H9 (cell line): ENCODE measurements at regions not wholly inside any gene's neighbourhood (a gene's known extent, or its start where the extent isn't known, plus 50 kb on each side); places are given as distances from the start of the nearest gene placed in this dataset.
"Not testable (repeated sequence)": the region's sequence is repeated elsewhere in the genome, so short reads cannot be mapped to it uniquely, and the experiment has no call there.

Experiments used
- DNase-seq: peaks from one replicate; pipeline ENCODE4 v3.0.0-alpha.2; 2017
- H2AFZ ChIP-seq: one replicate; pipeline ENCODE4 v1.6.1; 2013; ENCODE audit warnings: mild to moderate bottlenecking, low read length, control low read depth, moderate library complexity
- H2AK5ac ChIP-seq: 2 replicates; pipeline ENCODE4 v1.6.1; 2013; ENCODE audit warnings: low read length, control low read depth, mixed read lengths; ENCODE audit not compliant: insufficient read length
- H2BK120ac ChIP-seq: one replicate; pipeline ENCODE4 v1.6.1; 2013; ENCODE audit warnings: low read depth, mild to moderate bottlenecking, low read length, control low read depth, inconsistent platforms; ENCODE audit not compliant: poor library complexity, severe bottlenecking
- H2BK12ac ChIP-seq: 2 replicates; pipeline ENCODE4 v1.6.1; 2013; ENCODE audit warnings: low read length, control low read depth, mixed read lengths, low read depth; ENCODE audit not compliant: insufficient read length
- H2BK15ac ChIP-seq: 2 replicates; pipeline ENCODE4 v1.6.1; 2013; ENCODE audit warnings: low read depth, low read length, control low read depth
- H2BK20ac ChIP-seq: one replicate; pipeline ENCODE4 v1.6.1; 2013; ENCODE audit warnings: low read depth, mild to moderate bottlenecking, low read length, control low read depth, inconsistent platforms; ENCODE audit not compliant: poor library complexity, severe bottlenecking
- H2BK5ac ChIP-seq: 2 replicates; pipeline ENCODE4 v1.6.1; 2013; ENCODE audit warnings: low read length, control low read depth, mixed read lengths; ENCODE audit not compliant: insufficient read length
- H3K14ac ChIP-seq: 2 replicates; pipeline ENCODE4 v1.6.1; 2013; ENCODE audit warnings: low read length, control low read depth; ENCODE audit not compliant: insufficient read depth
- H3K18ac ChIP-seq: 2 replicates; pipeline ENCODE4 v1.6.1; 2013; ENCODE audit warnings: low read depth, mild to moderate bottlenecking, mixed read lengths, low read length, control low read depth; ENCODE audit not compliant: insufficient read length
- H3K23ac ChIP-seq: 2 replicates; pipeline ENCODE4 v1.6.1; 2013; ENCODE audit warnings: low read length, control low read depth, mixed read lengths, low read depth; ENCODE audit not compliant: insufficient read length
- H3K23me2 ChIP-seq: 2 replicates; pipeline ENCODE4 v1.6.1; 2013; ENCODE audit warnings: low read depth, mild to moderate bottlenecking, mixed read lengths, low read length, control low read depth; ENCODE audit not compliant: insufficient read length, poor library complexity, severe bottlenecking
- H3K27ac ChIP-seq: 2 replicates; pipeline ENCODE4 v1.5.1; 2013; ENCODE audit warnings: low read length, control low read depth, mixed read lengths, low read depth; ENCODE audit not compliant: insufficient read length
- H3K27me3 ChIP-seq: 2 replicates; pipeline ENCODE4 v1.6.1; 2013; ENCODE audit warnings: low read length, control low read depth, inconsistent platforms; ENCODE audit not compliant: insufficient read depth
- H3K4ac ChIP-seq: 2 replicates; pipeline ENCODE4 v1.6.1; 2013; ENCODE audit warnings: low read depth, mild to moderate bottlenecking, control low read depth, inconsistent platforms, low read length, moderate library complexity
- H3K4me1 ChIP-seq: 2 replicates; pipeline ENCODE4 v1.6.1; 2013; ENCODE audit warnings: low read length, control low read depth, inconsistent platforms; ENCODE audit not compliant: insufficient read depth
- H3K4me2 ChIP-seq: 2 replicates; pipeline ENCODE4 v1.6.1; 2013; ENCODE audit warnings: low read length, control low read depth, mixed read lengths; ENCODE audit not compliant: insufficient read length, insufficient read depth
- H3K56ac ChIP-seq: 2 replicates; pipeline ENCODE4 v1.6.1; 2013; ENCODE audit warnings: low read depth, mild to moderate bottlenecking, mixed read lengths, low read length, control low read depth; ENCODE audit not compliant: insufficient read length
- H3K79me1 ChIP-seq: 2 replicates; pipeline ENCODE4 v1.6.1; 2013; ENCODE audit warnings: low read depth, mild to moderate bottlenecking, moderate library complexity, low read length, control low read depth, inconsistent platforms; ENCODE audit not compliant: insufficient read depth, poor library complexity, severe bottlenecking
- H3K79me2 ChIP-seq: 2 replicates; pipeline ENCODE4 v1.6.1; 2013; ENCODE audit warnings: low read length, control low read depth, inconsistent platforms; ENCODE audit not compliant: insufficient read depth
- H3K9ac ChIP-seq: 2 replicates; pipeline ENCODE4 v1.6.1; 2013; ENCODE audit warnings: low read length, control low read depth, mixed read lengths; ENCODE audit not compliant: insufficient read length; ENCODE audit errors: extremely low read depth
- H3K9me3 ChIP-seq: one replicate; pipeline ENCODE4 v1.6.1; 2013; ENCODE audit warnings: low read depth, low read length, inconsistent platforms; ENCODE audit not compliant: control insufficient read depth
- H3T11ph ChIP-seq: one replicate; pipeline ENCODE4 v1.6.1; 2013; ENCODE audit warnings: mild to moderate bottlenecking, low read length, control low read depth, inconsistent platforms
- H4K20me1 ChIP-seq: one replicate; pipeline ENCODE4 v1.6.1; 2013; ENCODE audit not compliant: control insufficient read depth, insufficient read length, insufficient read depth
- H4K5ac ChIP-seq: 2 replicates; pipeline ENCODE4 v1.6.1; 2013; ENCODE audit warnings: low read depth, mild to moderate bottlenecking, mixed read lengths, low read length, control low read depth; ENCODE audit not compliant: insufficient read length
- H4K8ac ChIP-seq: replicated peaks from 2 replicates; pipeline ENCODE4 v1.6.1; 2013; ENCODE audit warnings: low read length, control low read depth, mixed read lengths, low read depth; ENCODE audit not compliant: insufficient read length
- H4K91ac ChIP-seq: 2 replicates; pipeline ENCODE4 v1.6.1; 2013; ENCODE audit warnings: low read depth, mild to moderate bottlenecking, moderate library complexity, mixed read lengths, low read length, control low read depth; ENCODE audit not compliant: insufficient read length
- H3K27ac Mint-ChIP-seq, 3 experiments: 2 replicates in 2 of 3; 3 replicates in 1 of 3; pipeline ENCODE4 v1.8.0; 2020 to 2021; ENCODE audit warnings: mixed read lengths in 3 of 3, mild to moderate bottlenecking in 1 of 3, moderate library complexity in 1 of 3
- H3K27me3 Mint-ChIP-seq: 2 replicates; pipeline ENCODE4 v1.8.0; 2021; ENCODE audit warnings: low read depth, mild to moderate bottlenecking, moderate library complexity, mixed read lengths
- H3K36me3 Mint-ChIP-seq, 3 experiments: 2 replicates in 2 of 3; 3 replicates in 1 of 3; pipeline ENCODE4 v1.8.0; 2020 to 2021; ENCODE audit warnings: low read depth in 3 of 3, mixed read lengths in 3 of 3; ENCODE audit not compliant: insufficient read depth in 1 of 3
- H3K4me1 Mint-ChIP-seq, 2 experiments: 2 replicates each; pipeline ENCODE4 v1.8.0; 2020; ENCODE audit warnings: mixed read lengths in 2 of 2
- H3K4me3 Mint-ChIP-seq, 2 experiments: 2 replicates in 1 of 2; 3 replicates in 1 of 2; pipeline ENCODE4 v1.8.0; 2020 to 2021; ENCODE audit warnings: mild to moderate bottlenecking in 2 of 2, mixed read lengths in 2 of 2, moderate library complexity in 1 of 2
- H3K9me3 Mint-ChIP-seq, 2 experiments: 2 replicates in 1 of 2; 3 replicates in 1 of 2; pipeline ENCODE4 v1.8.0; 2020; ENCODE audit warnings: mild to moderate bottlenecking in 2 of 2, mixed read lengths in 2 of 2, moderate library complexity in 1 of 2
- WGBS: extraction: QIAGEN DNeasy Blood & Tissue Kit; methylation state at CpG from one replicate; pipeline ENCODE4 v1.1.7; 2013; ENCODE audit warnings: missing lambda C conversion rate, low lambda C conversion rate, mixed read lengths; ENCODE audit not compliant: insufficient read length; ENCODE audit errors: extremely low coverage; 5-methylcytosine and 5-hydroxymethylcytosine counted together
- TF ChIP-seq, protein P1 (sequence below): fragments of 200-600 bp; sonication (generic); conservative IDR thresholded peaks from 3 replicates; pipeline ENCODE4 v1.8.0; 2021; ENCODE audit warnings: antibody characterized with exemption, mild to moderate bottlenecking

GRCh38 chr10:21343087-21343486, 182.4 kb downstream of the SKIDA1 start:
- Mint-ChIP-seq H3K27me3 (no peaks in the 10 kb centered on the region), H3K36me3 (peaks cover 0 to 8% (median 0%) of the 10 kb centered on the region in 3 experiments; a peak in 2 of 7 replicates), H3K4me3 (no peak overlapping the region), H3K4me1 (peaks cover 13 to 14% of the 10 kb centered on the region in 2 experiments), H3K9me3 (peaks cover 0 to 8% of the 10 kb centered on the region in 2 experiments; a peak in 1 of 5 replicates), H3K27ac (0 out of 7 replicates have a peak overlapping the region, but pooled peaks of 1 of the 3 experiments have one; percentile 5)
- H3K27me3 ChIP-seq: no peaks in the 10 kb centered on the region
- TF ChIP-seq, protein P1, sequence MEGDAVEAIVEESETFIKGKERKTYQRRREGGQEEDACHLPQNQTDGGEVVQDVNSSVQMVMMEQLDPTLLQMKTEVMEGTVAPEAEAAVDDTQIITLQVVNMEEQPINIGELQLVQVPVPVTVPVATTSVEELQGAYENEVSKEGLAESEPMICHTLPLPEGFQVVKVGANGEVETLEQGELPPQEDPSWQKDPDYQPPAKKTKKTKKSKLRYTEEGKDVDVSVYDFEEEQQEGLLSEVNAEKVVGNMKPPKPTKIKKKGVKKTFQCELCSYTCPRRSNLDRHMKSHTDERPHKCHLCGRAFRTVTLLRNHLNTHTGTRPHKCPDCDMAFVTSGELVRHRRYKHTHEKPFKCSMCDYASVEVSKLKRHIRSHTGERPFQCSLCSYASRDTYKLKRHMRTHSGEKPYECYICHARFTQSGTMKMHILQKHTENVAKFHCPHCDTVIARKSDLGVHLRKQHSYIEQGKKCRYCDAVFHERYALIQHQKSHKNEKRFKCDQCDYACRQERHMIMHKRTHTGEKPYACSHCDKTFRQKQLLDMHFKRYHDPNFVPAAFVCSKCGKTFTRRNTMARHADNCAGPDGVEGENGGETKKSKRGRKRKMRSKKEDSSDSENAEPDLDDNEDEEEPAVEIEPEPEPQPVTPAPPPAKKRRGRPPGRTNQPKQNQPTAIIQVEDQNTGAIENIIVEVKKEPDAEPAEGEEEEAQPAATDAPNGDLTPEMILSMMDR: no peak
- no peaks in the 10 kb centered on the region for H3K79me1 ChIP-seq
- no peak overlapping the region for H3K14ac ChIP-seq
- H2BK5ac ChIP-seq: no peak overlapping the region
- no peak overlapping the region for H2BK15ac ChIP-seq
- H3K9me3 ChIP-seq: no peaks in the 10 kb centered on the region
- H4K91ac ChIP-seq: no peak overlapping the region
- H4K5ac ChIP-seq: no peak overlapping the region
- no CpG with 5 or more reads among the region's 3 CpGs for WGBS
- H4K20me1 ChIP-seq: no peaks in the 10 kb centered on the region
- no peak overlapping the region for H3K4me2 ChIP-seq
- H2BK120ac ChIP-seq: no peak overlapping the region
- no peaks in the 10 kb centered on the region for H3K23me2 ChIP-seq
- no peak overlapping the region for H2BK20ac ChIP-seq
- H2AK5ac ChIP-seq: no peak overlapping the region
- no peak overlapping the region for H3K27ac ChIP-seq
- no peak overlapping the region for H3K18ac ChIP-seq
- no peak overlapping the region for H3K4ac ChIP-seq
- H3K9ac ChIP-seq: no peak overlapping the region
- no peak overlapping the region for H3T11ph ChIP-seq
- no peak overlapping the region for H2BK12ac ChIP-seq
- no peak overlapping the region for H4K8ac ChIP-seq
- H3K56ac ChIP-seq: no peak overlapping the region
- H3K79me2 ChIP-seq: no peaks in the 10 kb centered on the region
- DNase-seq: no peak
- no peaks in the 10 kb centered on the region for H3K4me1 ChIP-seq
- H2AFZ ChIP-seq: no peak overlapping the region
- no peak overlapping the region for H3K23ac ChIP-seq

DNA sequence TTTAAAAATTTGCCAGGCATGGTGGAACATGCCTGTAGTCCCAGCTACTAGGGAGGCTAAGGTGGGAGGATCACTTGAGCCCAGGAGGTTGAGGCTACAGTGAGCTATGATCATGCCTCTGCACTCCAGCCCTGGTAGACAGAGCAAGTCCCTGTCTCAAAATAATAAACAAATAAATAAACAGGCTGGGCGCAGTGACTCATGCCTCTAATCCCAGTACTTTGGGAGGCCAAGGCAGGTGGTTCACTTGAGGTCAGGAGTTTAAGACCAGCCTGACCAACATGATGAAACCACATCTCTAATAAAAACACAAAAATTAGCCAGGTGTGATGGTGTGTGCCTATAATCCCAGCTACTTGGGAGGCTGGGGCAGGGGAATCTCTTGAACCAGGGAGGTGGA, 183.0 kb downstream of the SKIDA1 start:
- H3K18ac ChIP-seq, H2AK5ac ChIP-seq, H3K36me3 Mint-ChIP-seq, H4K5ac ChIP-seq, H3K27me3 ChIP-seq, H3K14ac ChIP-seq, H3K9me3 Mint-ChIP-seq, H3K79me2 ChIP-seq, H4K91ac ChIP-seq, H3K4me2 ChIP-seq, H3K9me3 ChIP-seq, H2BK5ac ChIP-seq, H3K9ac ChIP-seq, H2BK20ac ChIP-seq, H3K23me2 ChIP-seq, H4K8ac ChIP-seq, H2BK12ac ChIP-seq, H3K27ac ChIP-seq, H3K27me3 Mint-ChIP-seq, H2BK15ac ChIP-seq, H2AFZ ChIP-seq, H3K56ac ChIP-seq, H3K27ac Mint-ChIP-seq, H3K23ac ChIP-seq, H3K79me1 ChIP-seq, DNase-seq, H2BK120ac ChIP-seq, H3K4me3 Mint-ChIP-seq, H3T11ph ChIP-seq, H3K4me1 ChIP-seq, H3K4ac ChIP-seq, H4K20me1 ChIP-seq: not testable (repeated sequence)
- no CpG with 5 or more reads among the region's 1 CpG for WGBS
- H3K4me1 Mint-ChIP-seq: peaks cover 14 to 16% of the 10 kb centered on the region in 2 experiments
